Body of pancreas (tissue), 4 donors: ENCODE measurements at regions not wholly inside any gene's neighbourhood (a gene's known extent, or its start where the extent isn't known, plus 50 kb on each side); places are given as distances from the start of the nearest gene placed in this dataset.

Experiments used
- ATAC-seq: fragments of 150-250 bp; one replicate; pipeline ENCODE4 v1.9.1; 2016
- DNase-seq, 4 donors: peaks; one replicate each; pipeline ENCODE4 v3.0.0-alpha.2; 2019
- H3K27ac ChIP-seq, 4 donors: fragments of 200-600 bp; sonication (generic); 1 replicate in 3 of 4; 2 replicates in 1 of 4; pipeline versions ENCODE4 v1.5.1 to v1.6.1; 2016 to 2019; ENCODE audit warnings: mild to moderate bottlenecking in 1 of 4, mixed read lengths in 1 of 4, moderate library complexity in 1 of 4
- H3K27me3 ChIP-seq, 2 donors: fragments of 200-600 bp; sonication (generic); one replicate each; pipeline ENCODE4 v1.6.0; 2016; ENCODE audit warnings: mild to moderate bottlenecking in 1 of 2
- H3K36me3 ChIP-seq, 2 donors: fragments of 200-600 bp; sonication (generic); replicated peaks in 1 of 2; 2 replicates each; pipeline ENCODE4 v1.5.1; 2016; ENCODE audit warnings: low read depth in 2 of 2; ENCODE audit not compliant: insufficient read depth in 1 of 2
- H3K4me1 ChIP-seq: fragments of 200-600 bp; sonication (generic); one replicate; pipeline ENCODE4 v1.6.0; 2016
- H3K4me3 ChIP-seq, 2 donors: fragments of 200-600 bp; sonication (generic); 1 replicate in 1 of 2; 2 replicates in 1 of 2; pipeline ENCODE4 v1.5.1; 2016 to 2019
- H3K9me3 ChIP-seq, 3 donors: fragments of 200-600 bp; sonication (generic); 1 replicate in 2 of 3; 2 replicates in 1 of 3; pipeline ENCODE4 v1.5.1; 2016
- CTCF ChIP-seq, 7 experiments: fragments of 450-650 bp in 4 of 7; fragments of 200-600 bp in 3 of 7; sonication (generic) in 3 of 7; IDR thresholded peaks; one replicate each; pipeline ENCODE4 v1.5.1; 2016 to 2019; ENCODE audit warnings: antibody characterized with exemption in 7 of 7
- POLR2A ChIP-seq, 3 donors: fragments of 450-650 bp; IDR thresholded peaks; one replicate each; pipeline ENCODE4 v1.6.1; 2016; ENCODE audit warnings: antibody characterized with exemption in 3 of 3, mild to moderate bottlenecking in 2 of 3
- WGBS, 2 donors: methylation state at CpG; one replicate each; pipeline ENCODE4 v1.1.5; 2017; 5-methylcytosine and 5-hydroxymethylcytosine counted together
- intact Hi-C: fragments of 100-400 bp; cut with DNase I; formaldehyde crosslinking; loops from one replicate; pipeline ENCODE4 v1.15.1; 2023

- TF ChIP-seq POLR2A (IDR thresholded peaks at IDR 0.05), result no peak
- TF ChIP-seq CTCF (IDR thresholded peaks at IDR 0.05), result no peak
- H3K9me3 ChIP-seq, result no peaks in the 10 kb centered on the region
- ATAC-seq, result no peak
- H3K4me1 ChIP-seq, result no peaks in the 10 kb centered on the region
- no peaks in the 10 kb centered on the region for H3K36me3 ChIP-seq
- no peaks in the 10 kb centered on the region for H3K27me3 ChIP-seq
- no peak overlapping the region for H3K27ac ChIP-seq
- no peak for DNase-seq
- intact Hi-C loops, result no loop called here
- 85 to 95% methylated on average over 1 of the region's 1 CpG for WGBS, 2 donors
- no peak overlapping the region for H3K4me3 ChIP-seq
Observed at GRCh38 chr9:79170643-79171042, 401.1 kb upstream of the TLE4 start.

GRCh38 chr9:79173932-79174331 is 397.8 kb upstream of the TLE4 start:
- Histone ChIP-seq H3K27me3 (no peaks in the 10 kb centered on the region), H3K9me3 (no peaks in the 10 kb centered on the region), H3K4me3 (no peak overlapping the region), H3K27ac (no peak overlapping the region), H3K36me3 (no peaks in the 10 kb centered on the region), H3K4me1 (no peaks in the 10 kb centered on the region)
- intact Hi-C loops, result no loop called here
- TF ChIP-seq CTCF (IDR thresholded peaks at IDR 0.05) (no peak), POLR2A (IDR thresholded peaks at IDR 0.05) (no peak)
- ATAC-seq (no peak), DNase-seq (no peak)
- 63 to 75% methylated on average over 3 of the region's 3 CpGs for whole genome bisulfite sequencing, 2 donors

GRCh38 chr9:79176014-79176697 is 395.6 kb upstream of the TLE4 start:
- H3K9me3 ChIP-seq, result no peaks in the 10 kb centered on the region
- no peak for ATAC-seq

GRCh38 chr9:79184831-79185230 is 386.9 kb upstream of the TLE4 start:
- DNase-seq (no peak), ATAC-seq (no peak)
- Histone ChIP-seq H3K27ac (no peak overlapping the region), H3K9me3 (no peaks in the 10 kb centered on the region), H3K27me3 (no peaks in the 10 kb centered on the region), H3K4me3 (no peak overlapping the region), H3K4me1 (no peaks in the 10 kb centered on the region), H3K36me3 (no peaks in the 10 kb centered on the region)
- intact Hi-C loops, result no loop called here
- TF ChIP-seq CTCF (IDR thresholded peaks at IDR 0.05) (no peak), POLR2A (IDR thresholded peaks at IDR 0.05) (no peak)
- 53 to 57% methylated on average over 2 of the region's 2 CpGs for WGBS, 2 donors

More at GRCh38 chr9:79176014-79176697, 395.6 kb upstream of the TLE4 start:
- Histone ChIP-seq H3K36me3 (no peaks in the 10 kb centered on the region), H3K4me1 (no peaks in the 10 kb centered on the region), H3K27ac (no peak overlapping the region), H3K4me3 (no peak overlapping the region), H3K27me3 (no peaks in the 10 kb centered on the region)
- DNase-seq, result no peak
- TF ChIP-seq CTCF (IDR thresholded peaks at IDR 0.05) (no peak), POLR2A (IDR thresholded peaks at IDR 0.05) (no peak)
- WGBS, 2 donors, result 25 to 26% methylated on average over 4 of the region's 4 CpGs
- intact Hi-C loops, result no loop called here

GRCh38 chr9:79185866-79186265 is 385.9 kb upstream of the TLE4 start:
- no peak overlapping the region for H3K27ac ChIP-seq
- no peak for DNase-seq
- H3K27me3 ChIP-seq, result no peaks in the 10 kb centered on the region
- no peaks in the 10 kb centered on the region for H3K4me1 ChIP-seq
- no peaks in the 10 kb centered on the region for H3K36me3 ChIP-seq
- intact Hi-C loops, result no loop called here
- no peak overlapping the region for H3K4me3 ChIP-seq
- ATAC-seq, result no peak
- H3K9me3 ChIP-seq, result no peaks in the 10 kb centered on the region
- TF ChIP-seq POLR2A (IDR thresholded peaks at IDR 0.05), result no peak
- TF ChIP-seq CTCF (IDR thresholded peaks at IDR 0.05), result no peak
